AML-193 (cell line): ENCODE measurements at regions not wholly inside any gene's neighbourhood (a gene's known extent, or its start where the extent isn't known, plus 50 kb on each side); places are given as distances from the start of the nearest gene placed in this dataset.
"Not testable (repeated sequence)": the region's sequence is repeated elsewhere in the genome, so short reads cannot be mapped to it uniquely, and the experiment has no call there.

Source experiments
- DNase-seq, 2 experiments: peaks; one replicate each; lab custom pipeline; 2025; lab: John Stamatoyannopoulos, UW

DNA sequence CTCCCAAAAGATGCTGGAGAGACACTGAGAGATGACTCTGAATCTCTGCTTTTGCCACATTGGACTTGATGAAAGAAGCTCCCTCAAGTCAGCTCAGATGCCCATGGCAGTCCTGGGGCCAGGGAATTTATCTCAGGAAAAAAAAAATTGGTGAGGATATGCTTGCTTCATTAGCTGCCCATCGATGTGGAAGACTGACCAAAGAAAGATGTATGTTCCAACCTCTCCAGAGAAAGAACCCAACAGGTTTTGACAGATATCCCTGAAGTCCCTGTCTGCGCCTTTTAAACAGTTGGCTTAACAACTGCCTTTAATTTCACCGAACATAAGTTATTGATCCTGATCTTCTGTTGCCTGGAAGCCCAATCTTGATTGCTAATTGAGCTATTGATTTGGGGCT lies 137.4 kb downstream of the TMEM114 start:
- no peak for DNase-seq

DNA sequence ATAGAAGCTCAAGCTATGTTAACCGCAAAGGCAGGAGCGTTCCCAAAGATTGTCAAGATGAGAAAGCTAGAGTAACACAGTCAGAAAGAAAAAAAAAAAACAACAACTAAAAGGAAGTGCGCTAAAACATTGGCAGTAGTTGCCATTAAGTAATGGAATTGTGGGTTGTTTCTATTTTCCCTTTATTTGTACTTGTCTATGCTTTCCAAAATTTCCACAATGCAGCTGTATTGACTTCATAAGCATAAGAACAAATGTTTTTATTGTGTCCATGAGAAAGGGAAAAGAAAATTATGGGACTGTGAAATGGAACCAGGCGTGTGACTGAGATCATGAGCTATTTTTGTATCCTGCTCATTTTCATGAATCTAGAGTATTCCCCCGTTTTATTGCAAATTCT lies 153.4 kb downstream of the TMEM114 start:
- DNase-seq, result no peak

- no peak for DNase-seq
Measured at GRCh38 chr16:8431783-8432182, 158.5 kb downstream of the TMEM114 start.

DNA sequence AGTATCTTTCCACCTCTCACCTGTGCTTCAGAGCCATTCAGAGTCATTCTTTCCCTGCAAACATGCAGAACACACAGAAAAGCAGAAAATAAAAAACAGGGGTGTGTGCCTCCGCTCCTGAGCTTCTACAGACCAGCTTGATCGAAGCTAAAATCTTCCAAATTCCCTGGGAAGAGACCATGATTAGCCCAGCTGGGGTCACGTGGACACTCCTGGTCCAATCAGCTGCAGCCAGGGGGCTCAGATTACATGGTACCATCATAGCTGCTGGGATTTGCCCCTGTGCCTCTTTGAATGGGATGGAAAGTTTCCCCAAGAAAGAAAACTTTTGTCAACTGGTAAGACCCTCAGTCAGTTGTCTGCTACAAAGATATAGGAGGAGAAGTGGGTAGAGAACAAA lies 159.9 kb downstream of the TMEM114 start:
- DNase-seq, result no peak

GRCh38 chr16:8426569-8426968 lies 163.7 kb downstream of the TMEM114 start:
- DNase-seq, result no peak

- no peak for DNase-seq
Measured at GRCh38 chr16:8417145-8417544, 173.2 kb downstream of the TMEM114 start.

DNA sequence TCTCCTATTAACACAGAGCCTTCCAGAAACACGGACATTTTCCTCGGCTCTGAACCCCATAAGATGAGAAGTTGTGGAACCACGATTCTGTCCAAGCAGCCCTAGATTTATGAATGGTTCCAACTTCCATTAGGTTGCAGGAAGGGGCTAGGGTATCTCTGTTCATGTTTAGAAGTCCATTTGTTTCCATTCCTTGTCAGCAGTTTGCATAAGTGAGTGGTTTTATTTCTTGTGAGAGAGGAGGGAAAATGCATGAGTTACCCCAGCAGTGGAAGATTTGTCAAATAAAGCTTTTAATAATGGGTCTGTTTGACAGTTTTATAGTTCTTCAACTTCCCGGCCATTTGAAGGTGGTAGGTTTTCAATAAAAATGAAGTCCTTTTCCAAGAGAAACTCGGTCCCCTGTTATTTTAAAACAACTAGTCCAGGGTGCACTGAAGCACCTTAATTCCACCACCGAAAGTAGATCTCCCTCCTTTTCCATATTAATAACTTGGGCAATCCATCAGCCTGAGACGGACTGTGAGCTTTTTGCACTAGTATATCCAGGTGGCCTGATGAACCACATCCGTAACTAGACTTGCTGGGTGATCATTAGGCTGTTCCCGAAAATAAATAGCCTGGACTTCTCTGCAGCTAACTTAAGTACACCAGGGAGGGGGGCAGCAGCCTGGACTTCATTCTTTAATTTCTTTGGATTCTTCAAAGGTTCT lies 181.3 kb downstream of the TMEM114 start:
- no peak for DNase-seq

GRCh38 chr16:8407351-8407750 lies 183.0 kb downstream of the TMEM114 start:
- no peak for DNase-seq

- no peak for DNase-seq
Measured at GRCh38 chr16:8403978-8404749, 186.1 kb downstream of the TMEM114 start.

- no peak for DNase-seq
Measured at GRCh38 chr16:8402981-8403843, 187.1 kb downstream of the TMEM114 start.

DNA sequence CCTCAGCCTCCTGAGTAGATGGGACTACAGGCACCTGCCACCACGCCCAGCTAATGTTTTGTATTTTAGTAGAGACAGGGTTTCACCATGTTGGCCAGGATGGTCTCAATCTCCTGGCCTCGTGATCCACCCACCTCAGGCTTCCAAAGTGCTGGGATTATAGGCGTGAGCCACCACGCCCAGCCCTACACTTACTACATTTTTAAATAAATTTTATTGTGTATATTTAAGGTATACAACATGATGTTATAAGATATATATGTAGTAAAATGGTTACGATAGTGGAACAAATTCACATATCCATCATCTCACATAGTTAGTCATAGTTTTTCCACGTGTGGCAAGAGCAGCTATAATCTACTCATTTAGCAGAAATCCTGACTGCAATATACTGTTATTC lies 189.6 kb downstream of the TMEM114 start:
- not testable (repeated sequence) for DNase-seq

- DNase-seq, result no peak
Measured at GRCh38 chr16:8398548-8398947, 191.8 kb downstream of the TMEM114 start.

DNA sequence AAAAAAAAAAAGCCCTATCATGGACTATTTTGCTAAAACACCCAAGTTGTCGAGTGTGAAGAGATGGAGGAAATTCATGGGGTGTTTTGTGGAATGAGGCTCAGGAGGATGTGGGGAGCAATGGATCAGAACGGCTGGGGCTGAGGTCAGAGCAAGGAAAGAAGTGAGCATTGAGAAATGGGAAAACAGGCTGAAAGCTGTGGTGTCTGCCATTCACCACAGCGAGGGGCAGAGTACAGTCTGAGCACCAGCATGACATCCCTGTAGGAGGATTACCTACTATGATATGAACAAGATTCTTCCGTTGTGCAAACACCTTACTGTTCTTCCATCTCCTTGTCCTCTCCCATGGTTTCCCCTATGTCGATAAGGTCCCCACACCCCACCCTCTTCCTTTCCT lies 193.1 kb downstream of the TMEM114 start:
- no peak for DNase-seq

GRCh38 chr16:8396463-8396862 lies 193.8 kb downstream of the TMEM114 start:
- no peak for DNase-seq

DNA sequence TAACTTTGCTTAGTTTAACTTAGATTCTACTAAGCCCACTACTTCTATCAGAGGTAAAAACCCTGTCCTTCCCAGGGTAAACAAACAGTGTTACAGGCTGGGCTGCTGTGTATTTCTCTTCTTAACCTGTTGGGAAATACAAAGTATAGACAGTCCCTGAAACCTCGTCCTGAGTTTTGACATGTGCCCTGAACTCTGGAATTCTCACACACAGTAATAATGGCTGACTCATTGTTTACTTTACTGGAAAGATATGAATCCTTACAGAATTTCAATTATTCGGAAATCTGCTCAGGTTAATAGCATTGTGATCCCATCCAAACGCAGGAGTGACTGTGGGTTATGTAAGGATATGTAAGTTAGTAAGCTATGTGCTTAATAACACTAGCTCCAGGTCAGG lies 199.1 kb downstream of the TMEM114 start:
- DNase-seq, result no peak

GRCh38 chr16:8388684-8389083 lies 201.6 kb downstream of the TMEM114 start:
- DNase-seq, result no peak

DNA sequence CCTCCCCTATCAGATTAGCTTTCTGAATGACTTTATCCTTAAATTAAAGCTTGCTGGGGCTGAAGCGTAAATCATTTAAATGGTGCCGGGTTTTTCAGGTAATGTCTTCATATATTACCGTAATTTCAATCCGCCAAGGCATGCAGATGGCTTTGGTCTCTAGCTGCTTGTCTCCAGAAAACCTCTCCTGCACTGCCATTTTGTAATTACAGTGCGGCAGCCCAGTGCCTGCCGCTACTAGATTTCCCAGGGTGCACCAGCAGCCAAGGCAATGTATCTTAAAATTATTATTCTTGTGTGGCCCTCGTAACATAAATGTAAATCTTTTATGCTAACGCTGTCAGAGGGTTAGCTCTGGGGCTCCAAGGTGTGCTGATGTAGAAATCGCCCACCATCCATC lies 208.5 kb downstream of the TMEM114 start:
- DNase-seq, result no peak

DNA sequence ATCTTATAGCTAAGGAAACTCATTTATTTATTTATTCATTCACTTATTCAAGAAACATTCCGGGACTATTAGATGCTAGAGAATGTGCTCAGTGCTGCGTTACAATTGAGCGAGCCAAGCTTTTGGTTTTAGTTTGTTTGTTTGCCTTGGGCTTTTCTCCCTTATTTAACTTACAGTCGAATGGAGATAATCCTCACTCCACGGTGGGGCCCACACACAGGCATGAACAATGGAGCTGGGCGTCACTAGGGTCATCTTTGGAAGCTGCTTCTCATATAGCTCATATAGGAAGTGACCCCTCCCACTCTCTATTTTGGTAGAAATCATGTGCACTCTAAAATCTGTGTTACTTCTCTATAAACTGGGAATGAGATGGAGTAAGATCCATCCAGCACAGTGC lies 210.0 kb downstream of the TMEM114 start:
- DNase-seq, result no peak

- DNase-seq, result no peak
Measured at GRCh38 chr16:8377864-8378263, 212.4 kb downstream of the TMEM114 start.

DNA sequence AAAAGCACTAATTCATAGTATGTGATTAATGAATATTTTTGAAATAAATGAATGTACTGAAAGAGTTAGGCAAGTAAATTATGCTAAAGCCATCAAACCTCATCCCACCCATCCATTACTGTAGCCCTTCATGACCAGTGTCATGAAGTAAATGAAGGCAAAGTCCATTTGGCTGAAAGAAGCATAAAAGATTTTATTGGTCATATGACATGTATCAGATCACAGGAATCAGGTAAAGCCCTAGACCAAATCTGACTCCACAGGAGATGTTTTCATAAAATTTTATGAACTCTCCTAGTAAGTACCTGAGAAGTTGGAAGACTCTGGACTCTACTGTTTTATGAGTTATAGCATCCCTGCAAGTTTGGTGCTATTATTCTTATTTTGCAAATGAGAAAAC lies 213.5 kb downstream of the TMEM114 start:
- DNase-seq, result no peak

DNA sequence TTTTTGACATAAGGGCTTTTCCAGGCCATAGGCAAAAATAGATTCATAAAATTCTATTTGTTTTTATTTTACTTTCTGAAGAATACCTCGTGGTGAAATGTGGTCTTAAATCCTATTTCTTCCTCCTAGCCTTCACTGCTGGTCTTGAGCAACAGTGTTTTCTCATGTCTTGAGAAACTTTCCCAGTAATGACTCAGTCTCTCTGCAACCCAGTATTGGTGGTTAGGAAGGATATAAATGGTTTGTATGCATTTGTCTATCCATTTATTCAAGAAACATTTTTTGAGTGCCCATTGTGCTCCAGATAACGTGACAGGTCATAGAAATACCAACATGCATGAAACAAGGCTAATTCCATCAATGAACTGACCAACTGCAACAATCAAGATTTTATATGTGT lies 213.9 kb downstream of the TMEM114 start:
- no peak for DNase-seq

- DNase-seq, result no peak
Measured at GRCh38 chr16:8375232-8375587, 215.1 kb downstream of the TMEM114 start.
